ENCODE measurements at regions not wholly inside any gene's neighbourhood (a gene's known extent, or its start where the extent isn't known, plus 50 kb on each side); places are given as distances from the start of the nearest gene placed in this dataset.

- no peak for ATAC-seq
Measured at GRCh38 chr4:119729835-119730670, 101.4 kb upstream of the PDE5A start.

GRCh38 chr4:119728692-119729593, 100.3 kb upstream of the PDE5A start:
- no peak overlapping the region for H3K27ac Mint-ChIP-seq
- H3K27me3 Mint-ChIP-seq = peaks cover 0 to 13% (median 0%) of the 10 kb centered on the region in 5 donors
- H3K9me3 Mint-ChIP-seq = peaks cover 0 to 10% (median 0%) of the 10 kb centered on the region in 9 donors
- peaks cover 0 to 6% (median 0%) of the 10 kb centered on the region in 3 donors for H3K36me3 Mint-ChIP-seq
- H3K4me1 Mint-ChIP-seq = no peaks in the 10 kb centered on the region
- no peak overlapping the region for H3K4me3 Mint-ChIP-seq
- POLR2A ChIA-PET = no interaction called here
- ATAC-seq (no peak), DNase-seq (no peak)

More at GRCh38 chr4:119729835-119730670, 101.4 kb upstream of the PDE5A start:
- peaks cover 0 to 6% (median 0%) of the 10 kb centered on the region in 3 donors for H3K36me3 Mint-ChIP-seq
- POLR2A ChIA-PET = no interaction called here
- H3K4me1 Mint-ChIP-seq = no peaks in the 10 kb centered on the region
- no peak overlapping the region for H3K4me3 Mint-ChIP-seq
- peaks cover 0 to 13% (median 0%) of the 10 kb centered on the region in 5 donors for H3K27me3 Mint-ChIP-seq
- DNase-seq = no peak
- peaks cover 0 to 10% (median 0%) of the 10 kb centered on the region in 9 donors for H3K9me3 Mint-ChIP-seq
- no peak overlapping the region for H3K27ac Mint-ChIP-seq

GRCh38 chr4:119728185-119728584, 99.6 kb upstream of the PDE5A start:
- DNase-seq = no peak
- H3K4me1 Mint-ChIP-seq = no peaks in the 10 kb centered on the region
- POLR2A ChIA-PET = no interaction called here

GRCh38 chr4:119726505-119726904, 97.9 kb upstream of the PDE5A start:
- H3K36me3 Mint-ChIP-seq = peaks cover 0 to 6% (median 0%) of the 10 kb centered on the region in 3 donors
- H3K27me3 Mint-ChIP-seq = peaks cover 0 to 3% (median 0%) of the 10 kb centered on the region in 5 donors
- H3K4me3 Mint-ChIP-seq = no peak overlapping the region
- POLR2A ChIA-PET = no interaction called here
- ATAC-seq (no peak), DNase-seq (no peak)
- H3K9me3 Mint-ChIP-seq = peaks cover 0 to 10% (median 0%) of the 10 kb centered on the region in 9 donors
- no peak overlapping the region for H3K27ac Mint-ChIP-seq
- no peaks in the 10 kb centered on the region for H3K4me1 Mint-ChIP-seq

More at GRCh38 chr4:119728185-119728584, 99.6 kb upstream of the PDE5A start:
- no peak overlapping the region for H3K4me3 Mint-ChIP-seq
- peaks cover 0 to 6% (median 0%) of the 10 kb centered on the region in 3 donors for H3K36me3 Mint-ChIP-seq
- no peak for ATAC-seq
- H3K27me3 Mint-ChIP-seq = peaks cover 0 to 12% (median 0%) of the 10 kb centered on the region in 5 donors
- no peak overlapping the region for H3K27ac Mint-ChIP-seq
- peaks cover 0 to 10% (median 0%) of the 10 kb centered on the region in 9 donors for H3K9me3 Mint-ChIP-seq

GRCh38 chr4:119725688-119726330, 97.2 kb upstream of the PDE5A start:
- peaks cover 0 to 10% (median 0%) of the 10 kb centered on the region in 9 donors for H3K9me3 Mint-ChIP-seq
- H3K4me3 Mint-ChIP-seq = no peak overlapping the region
- H3K27me3 Mint-ChIP-seq = no peaks in the 10 kb centered on the region
- POLR2A ChIA-PET = no interaction called here
- no peak overlapping the region for H3K27ac Mint-ChIP-seq
- DNase-seq = no peak
- H3K36me3 Mint-ChIP-seq = peaks cover 0 to 6% (median 0%) of the 10 kb centered on the region in 3 donors
- no peaks in the 10 kb centered on the region for H3K4me1 Mint-ChIP-seq
- no peak for ATAC-seq

GRCh38 chr4:119725011-119725410, 96.4 kb upstream of the PDE5A start:
- Mint-ChIP-seq H3K4me1 (no peaks in the 10 kb centered on the region), H3K27ac (no peak overlapping the region), H3K36me3 (peaks cover 0 to 6% (median 0%) of the 10 kb centered on the region in 3 donors), H3K9me3 (peaks cover under 1 to 10% (median 3%) of the 10 kb centered on the region in 9 donors), H3K27me3 (peaks cover 0 to 6% (median 0%) of the 10 kb centered on the region in 5 donors), H3K4me3 (no peak overlapping the region)
- POLR2A ChIA-PET = no interaction called here
- DNase-seq (no peak), ATAC-seq (no peak)

GRCh38 chr4:119722670-119723069, 94.1 kb upstream of the PDE5A start:
- peaks cover 0 to 6% (median 0%) of the 10 kb centered on the region in 5 donors for H3K27me3 Mint-ChIP-seq
- no peak overlapping the region for H3K27ac Mint-ChIP-seq
- peaks cover 0 to 12% (median 3%) of the 10 kb centered on the region in 3 donors for H3K36me3 Mint-ChIP-seq
- POLR2A ChIA-PET = no interaction called here
- H3K9me3 Mint-ChIP-seq = peaks cover 7 to 33% (median 20%) of the 10 kb centered on the region in 9 donors
- ATAC-seq (no peak), DNase-seq (no peak)
- H3K4me3 Mint-ChIP-seq = no peak overlapping the region
- no peaks in the 10 kb centered on the region for H3K4me1 Mint-ChIP-seq

- no peaks in the 10 kb centered on the region for H3K4me1 Mint-ChIP-seq
- POLR2A ChIA-PET = no interaction called here
- no peak for DNase-seq
- H3K27ac Mint-ChIP-seq = no peak overlapping the region
- no peak overlapping the region for H3K4me3 Mint-ChIP-seq
- H3K36me3 Mint-ChIP-seq = peaks cover 0 to 17% (median 3%) of the 10 kb centered on the region in 3 donors
- H3K27me3 Mint-ChIP-seq = peaks cover 0 to 6% (median 0%) of the 10 kb centered on the region in 5 donors
- ATAC-seq = no peak
- H3K9me3 Mint-ChIP-seq = peaks cover 8 to 40% (median 26%) of the 10 kb centered on the region in 9 donors
Measured at GRCh38 chr4:119721878-119722277, 93.3 kb upstream of the PDE5A start.

GRCh38 chr4:119715490-119716445, 87.2 kb upstream of the PDE5A start:
- no peaks in the 10 kb centered on the region for H3K4me1 Mint-ChIP-seq
- H3K4me3 Mint-ChIP-seq = no peak overlapping the region
- ATAC-seq = no peak
- no peak for DNase-seq
- H3K36me3 Mint-ChIP-seq = peaks cover 0 to 35% (median 9%) of the 10 kb centered on the region in 3 donors
- peaks cover 3 to 35% (median 11%) of the 10 kb centered on the region in 5 donors for H3K27me3 Mint-ChIP-seq
- peaks cover 8 to 69% (median 51%) of the 10 kb centered on the region in 9 donors for H3K9me3 Mint-ChIP-seq
- POLR2A ChIA-PET = no interaction called here
- peak overlapping the region in 1 of 10 donors; percentile 29 for H3K27ac Mint-ChIP-seq

GRCh38 chr4:119709418-119709817, 80.8 kb upstream of the PDE5A start:
- DNase-seq = no peak
- no peaks in the 10 kb centered on the region for H3K4me1 Mint-ChIP-seq

GRCh38 chr4:119707336-119707735, 78.7 kb upstream of the PDE5A start:
- peaks cover 0 to 10% (median 6%) of the 10 kb centered on the region in 9 donors for H3K9me3 Mint-ChIP-seq
- ATAC-seq = no peak

More at GRCh38 chr4:119709418-119709817, 80.8 kb upstream of the PDE5A start:
- POLR2A ChIA-PET = no interaction called here
- H3K4me3 Mint-ChIP-seq = no peak overlapping the region
- H3K27ac Mint-ChIP-seq = no peak overlapping the region
- no peak for ATAC-seq
- H3K27me3 Mint-ChIP-seq = peaks cover 3 to 53% (median 13%) of the 10 kb centered on the region in 5 donors
- peaks cover 0 to 18% (median 7%) of the 10 kb centered on the region in 9 donors for H3K9me3 Mint-ChIP-seq
- H3K36me3 Mint-ChIP-seq = peaks cover 0 to 4% (median 0%) of the 10 kb centered on the region in 3 donors

More at GRCh38 chr4:119707336-119707735, 78.7 kb upstream of the PDE5A start:
- no peak overlapping the region for H3K27ac Mint-ChIP-seq
- POLR2A ChIA-PET = no interaction called here
- no peak overlapping the region for H3K4me3 Mint-ChIP-seq
- DNase-seq = no peak
- H3K36me3 Mint-ChIP-seq = peaks cover 0 to 4% (median 0%) of the 10 kb centered on the region in 3 donors
- H3K4me1 Mint-ChIP-seq = no peaks in the 10 kb centered on the region
- peaks cover 3 to 54% (median 9%) of the 10 kb centered on the region in 5 donors for H3K27me3 Mint-ChIP-seq

All from naive thymus-derived CD8-positive, alpha-beta T cell (primary cell).